ENCODE measurements at regions not wholly inside any gene's neighbourhood (a gene's known extent, or its start where the extent isn't known, plus 50 kb on each side); places are given as distances from the start of the nearest gene placed in this dataset.

DNA sequence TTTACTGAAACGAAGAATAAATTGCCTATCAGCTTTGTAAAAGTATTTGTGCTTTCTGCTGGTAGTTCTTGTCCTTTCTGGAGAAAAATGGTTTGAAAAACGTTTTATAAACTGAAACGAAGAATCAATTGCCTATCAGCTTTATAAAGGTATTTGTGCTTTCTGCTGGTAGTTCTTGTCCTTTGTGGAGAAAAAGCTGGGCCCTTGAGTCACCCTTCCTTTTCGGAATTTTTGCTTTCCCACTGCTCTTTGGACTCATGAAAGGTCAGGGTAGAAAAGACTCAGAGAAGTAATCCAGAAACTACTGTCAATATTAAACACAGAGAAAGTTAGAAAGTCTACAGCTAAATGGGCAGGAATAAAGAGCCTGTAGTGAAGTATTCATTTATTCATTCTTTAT, 72.8 kb downstream of the EOMES start:
- TF ChIP-seq, protein P1, sequence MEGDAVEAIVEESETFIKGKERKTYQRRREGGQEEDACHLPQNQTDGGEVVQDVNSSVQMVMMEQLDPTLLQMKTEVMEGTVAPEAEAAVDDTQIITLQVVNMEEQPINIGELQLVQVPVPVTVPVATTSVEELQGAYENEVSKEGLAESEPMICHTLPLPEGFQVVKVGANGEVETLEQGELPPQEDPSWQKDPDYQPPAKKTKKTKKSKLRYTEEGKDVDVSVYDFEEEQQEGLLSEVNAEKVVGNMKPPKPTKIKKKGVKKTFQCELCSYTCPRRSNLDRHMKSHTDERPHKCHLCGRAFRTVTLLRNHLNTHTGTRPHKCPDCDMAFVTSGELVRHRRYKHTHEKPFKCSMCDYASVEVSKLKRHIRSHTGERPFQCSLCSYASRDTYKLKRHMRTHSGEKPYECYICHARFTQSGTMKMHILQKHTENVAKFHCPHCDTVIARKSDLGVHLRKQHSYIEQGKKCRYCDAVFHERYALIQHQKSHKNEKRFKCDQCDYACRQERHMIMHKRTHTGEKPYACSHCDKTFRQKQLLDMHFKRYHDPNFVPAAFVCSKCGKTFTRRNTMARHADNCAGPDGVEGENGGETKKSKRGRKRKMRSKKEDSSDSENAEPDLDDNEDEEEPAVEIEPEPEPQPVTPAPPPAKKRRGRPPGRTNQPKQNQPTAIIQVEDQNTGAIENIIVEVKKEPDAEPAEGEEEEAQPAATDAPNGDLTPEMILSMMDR (IDR thresholded peaks at IDR 0.05): no peak
- TF ChIP-seq POLR2AphosphoS5 (IDR thresholded peaks at IDR 0.05) (no peak), POLR2A (IDR thresholded peaks at IDR 0.05) (no peak)

Measured in transverse colon (tissue), 4 donors.